ENCODE measurements at regions not wholly inside any gene's neighbourhood (a gene's known extent, or its start where the extent isn't known, plus 50 kb on each side); places are given as distances from the start of the nearest gene placed in this dataset.

DNA sequence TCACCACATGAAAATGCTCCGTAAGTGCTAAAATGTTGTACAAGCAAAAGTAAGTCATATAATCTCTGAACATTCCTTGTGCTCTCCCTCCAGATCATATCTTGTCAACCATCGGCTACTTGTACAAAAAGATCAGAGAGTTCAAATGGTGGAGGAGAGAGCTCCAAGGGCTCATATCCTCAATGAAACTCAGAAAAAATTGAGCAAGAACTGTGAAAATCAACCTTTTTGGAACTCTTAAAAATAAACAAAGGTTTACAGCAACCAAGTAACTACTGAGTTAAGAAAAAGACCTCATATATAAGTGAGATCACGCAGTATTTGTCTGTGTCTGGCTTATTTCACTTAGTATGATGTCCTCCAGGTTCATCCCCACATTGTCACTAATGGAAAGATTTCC is 63.2 kb downstream of the TEX13C start:
- TF ChIP-seq, protein P1, sequence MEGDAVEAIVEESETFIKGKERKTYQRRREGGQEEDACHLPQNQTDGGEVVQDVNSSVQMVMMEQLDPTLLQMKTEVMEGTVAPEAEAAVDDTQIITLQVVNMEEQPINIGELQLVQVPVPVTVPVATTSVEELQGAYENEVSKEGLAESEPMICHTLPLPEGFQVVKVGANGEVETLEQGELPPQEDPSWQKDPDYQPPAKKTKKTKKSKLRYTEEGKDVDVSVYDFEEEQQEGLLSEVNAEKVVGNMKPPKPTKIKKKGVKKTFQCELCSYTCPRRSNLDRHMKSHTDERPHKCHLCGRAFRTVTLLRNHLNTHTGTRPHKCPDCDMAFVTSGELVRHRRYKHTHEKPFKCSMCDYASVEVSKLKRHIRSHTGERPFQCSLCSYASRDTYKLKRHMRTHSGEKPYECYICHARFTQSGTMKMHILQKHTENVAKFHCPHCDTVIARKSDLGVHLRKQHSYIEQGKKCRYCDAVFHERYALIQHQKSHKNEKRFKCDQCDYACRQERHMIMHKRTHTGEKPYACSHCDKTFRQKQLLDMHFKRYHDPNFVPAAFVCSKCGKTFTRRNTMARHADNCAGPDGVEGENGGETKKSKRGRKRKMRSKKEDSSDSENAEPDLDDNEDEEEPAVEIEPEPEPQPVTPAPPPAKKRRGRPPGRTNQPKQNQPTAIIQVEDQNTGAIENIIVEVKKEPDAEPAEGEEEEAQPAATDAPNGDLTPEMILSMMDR (IDR thresholded peaks at IDR 0.05; ENCODE audit: low read length): no peak
- no peak for TF ChIP-seq EZH2 (IDR thresholded peaks at IDR 0.05; ENCODE audit: borderline replicate concordance, low read length)
